GM12865 (cell line): ENCODE measurements at regions not wholly inside any gene's neighbourhood (a gene's known extent, or its start where the extent isn't known, plus 50 kb on each side); places are given as distances from the start of the nearest gene placed in this dataset.

ENCODE experiments used
- DNase-seq: peaks from one replicate; pipeline ENCODE4 v3.0.0; 2010; ENCODE audit warnings: low read depth
- H3K4me3 ChIP-seq: 2 replicates; pipeline ENCODE4 v1.5.1; 2011; ENCODE audit warnings: mild to moderate bottlenecking, low read depth, low read length, control low read depth
- CTCF ChIP-seq: IDR thresholded peaks from 2 replicates; pipeline ENCODE4 v1.5.1; 2011; ENCODE audit warnings: low read length, control low read depth, low read depth, inconsistent platforms; ENCODE audit not compliant: insufficient read depth; ENCODE audit errors: missing control alignments

GRCh38 chr5:20608567-20608966, 620.6 kb upstream of the CDH18 start:
- no peak overlapping the region for H3K4me3 ChIP-seq
- TF ChIP-seq CTCF = no peak
- DNase-seq = no peak

GRCh38 chr5:20605732-20606525, 617.9 kb upstream of the CDH18 start:
- DNase-seq = no peak
- no peak overlapping the region for H3K4me3 ChIP-seq
- no peak for TF ChIP-seq CTCF

GRCh38 chr5:20604992-20605391, 617.0 kb upstream of the CDH18 start:
- DNase-seq = no peak
- no peak overlapping the region for H3K4me3 ChIP-seq
- no peak for TF ChIP-seq CTCF

GRCh38 chr5:20601678-20602100, 613.7 kb upstream of the CDH18 start:
- DNase-seq = no peak
- TF ChIP-seq CTCF = no peak
- no peak overlapping the region for H3K4me3 ChIP-seq

- TF ChIP-seq CTCF = no peak
- no peak overlapping the region for H3K4me3 ChIP-seq
- no peak for DNase-seq
These were observed 602.4 kb upstream of the CDH18 start for GRCh38 chr5:20590356-20590755.

GRCh38 chr5:20575571-20575970, 587.6 kb upstream of the CDH18 start:
- no peak for DNase-seq
- H3K4me3 ChIP-seq = no peak overlapping the region
- TF ChIP-seq CTCF = no peak

- no peak overlapping the region for H3K4me3 ChIP-seq
- no peak for DNase-seq
- TF ChIP-seq CTCF = no peak
These were observed 586.6 kb upstream of the CDH18 start for GRCh38 chr5:20574576-20574975.
